Liver (tissue), 3 donors: ENCODE measurements at regions not wholly inside any gene's neighbourhood (a gene's known extent, or its start where the extent isn't known, plus 50 kb on each side); places are given as distances from the start of the nearest gene placed in this dataset.

Experiments
- FOXA1 ChIP-seq: IDR thresholded peaks from 2 replicates; pipeline ENCODE4 v1.6.1; 2016; ENCODE audit warnings: antibody characterized with exemption
- GABPA ChIP-seq, 2 donors: IDR thresholded peaks in 1 of 2; conservative IDR thresholded peaks in 1 of 2; 2 replicates each; pipeline ENCODE4 v1.6.1; 2016; ENCODE audit warnings: antibody characterized with exemption in 2 of 2, mild to moderate bottlenecking in 1 of 2, moderate library complexity in 1 of 2
- HNF4A ChIP-seq, 2 donors: conservative IDR thresholded peaks; 2 replicates each; pipeline ENCODE4 v1.6.1; 2016; ENCODE audit warnings: antibody characterized with exemption in 2 of 2, mild to moderate bottlenecking in 2 of 2
- NR2F2 ChIP-seq: IDR thresholded peaks from 2 replicates; pipeline ENCODE4 v1.6.1; 2016; ENCODE audit warnings: antibody characterized with exemption
- SP1 ChIP-seq: IDR thresholded peaks from 2 replicates; pipeline ENCODE4 v1.6.1; 2018; ENCODE audit warnings: antibody characterized with exemption, mild to moderate bottlenecking
- YY1 ChIP-seq: IDR thresholded peaks from 2 replicates; pipeline ENCODE4 v1.6.1; 2016; ENCODE audit warnings: antibody characterized with exemption, mild to moderate bottlenecking
- ZBTB33 ChIP-seq: IDR thresholded peaks from 2 replicates; pipeline ENCODE4 v1.6.1; 2016; ENCODE audit warnings: antibody characterized with exemption
- TF ChIP-seq, protein P1 (sequence below): fragments of 150-350 bp; IDR thresholded peaks from 2 replicates; pipeline ENCODE4 v1.5.1; 2017; ENCODE audit warnings: improper control_type of control experiment, low read depth, low read length; ENCODE audit not compliant: missing input control
- TF ChIP-seq, protein P2 (sequence below): IDR thresholded peaks from 2 replicates; pipeline ENCODE4 v1.6.1; 2016; ENCODE audit warnings: antibody characterized with exemption, mild to moderate bottlenecking
- TF ChIP-seq, protein P3 (sequence below): IDR thresholded peaks from 2 replicates; pipeline ENCODE4 v1.6.1; 2016; ENCODE audit warnings: antibody characterized with exemption
- TF ChIP-seq, protein P4 (sequence below): IDR thresholded peaks from 2 replicates; pipeline ENCODE4 v1.6.1; 2016; ENCODE audit warnings: antibody characterized with exemption
- donor health status: healthy.
- donor health status: healthy.

- no peak for TF ChIP-seq GABPA (IDR thresholded peaks at IDR 0.05 in 1 of 2, conservative IDR thresholded peaks at IDR 0.05 in 1 of 2)
- no peak for TF ChIP-seq HNF4A (conservative IDR thresholded peaks at IDR 0.05)
- TF ChIP-seq SP1: no peak
- TF ChIP-seq, protein P1, sequence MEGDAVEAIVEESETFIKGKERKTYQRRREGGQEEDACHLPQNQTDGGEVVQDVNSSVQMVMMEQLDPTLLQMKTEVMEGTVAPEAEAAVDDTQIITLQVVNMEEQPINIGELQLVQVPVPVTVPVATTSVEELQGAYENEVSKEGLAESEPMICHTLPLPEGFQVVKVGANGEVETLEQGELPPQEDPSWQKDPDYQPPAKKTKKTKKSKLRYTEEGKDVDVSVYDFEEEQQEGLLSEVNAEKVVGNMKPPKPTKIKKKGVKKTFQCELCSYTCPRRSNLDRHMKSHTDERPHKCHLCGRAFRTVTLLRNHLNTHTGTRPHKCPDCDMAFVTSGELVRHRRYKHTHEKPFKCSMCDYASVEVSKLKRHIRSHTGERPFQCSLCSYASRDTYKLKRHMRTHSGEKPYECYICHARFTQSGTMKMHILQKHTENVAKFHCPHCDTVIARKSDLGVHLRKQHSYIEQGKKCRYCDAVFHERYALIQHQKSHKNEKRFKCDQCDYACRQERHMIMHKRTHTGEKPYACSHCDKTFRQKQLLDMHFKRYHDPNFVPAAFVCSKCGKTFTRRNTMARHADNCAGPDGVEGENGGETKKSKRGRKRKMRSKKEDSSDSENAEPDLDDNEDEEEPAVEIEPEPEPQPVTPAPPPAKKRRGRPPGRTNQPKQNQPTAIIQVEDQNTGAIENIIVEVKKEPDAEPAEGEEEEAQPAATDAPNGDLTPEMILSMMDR: no peak
- TF ChIP-seq, protein P2, sequence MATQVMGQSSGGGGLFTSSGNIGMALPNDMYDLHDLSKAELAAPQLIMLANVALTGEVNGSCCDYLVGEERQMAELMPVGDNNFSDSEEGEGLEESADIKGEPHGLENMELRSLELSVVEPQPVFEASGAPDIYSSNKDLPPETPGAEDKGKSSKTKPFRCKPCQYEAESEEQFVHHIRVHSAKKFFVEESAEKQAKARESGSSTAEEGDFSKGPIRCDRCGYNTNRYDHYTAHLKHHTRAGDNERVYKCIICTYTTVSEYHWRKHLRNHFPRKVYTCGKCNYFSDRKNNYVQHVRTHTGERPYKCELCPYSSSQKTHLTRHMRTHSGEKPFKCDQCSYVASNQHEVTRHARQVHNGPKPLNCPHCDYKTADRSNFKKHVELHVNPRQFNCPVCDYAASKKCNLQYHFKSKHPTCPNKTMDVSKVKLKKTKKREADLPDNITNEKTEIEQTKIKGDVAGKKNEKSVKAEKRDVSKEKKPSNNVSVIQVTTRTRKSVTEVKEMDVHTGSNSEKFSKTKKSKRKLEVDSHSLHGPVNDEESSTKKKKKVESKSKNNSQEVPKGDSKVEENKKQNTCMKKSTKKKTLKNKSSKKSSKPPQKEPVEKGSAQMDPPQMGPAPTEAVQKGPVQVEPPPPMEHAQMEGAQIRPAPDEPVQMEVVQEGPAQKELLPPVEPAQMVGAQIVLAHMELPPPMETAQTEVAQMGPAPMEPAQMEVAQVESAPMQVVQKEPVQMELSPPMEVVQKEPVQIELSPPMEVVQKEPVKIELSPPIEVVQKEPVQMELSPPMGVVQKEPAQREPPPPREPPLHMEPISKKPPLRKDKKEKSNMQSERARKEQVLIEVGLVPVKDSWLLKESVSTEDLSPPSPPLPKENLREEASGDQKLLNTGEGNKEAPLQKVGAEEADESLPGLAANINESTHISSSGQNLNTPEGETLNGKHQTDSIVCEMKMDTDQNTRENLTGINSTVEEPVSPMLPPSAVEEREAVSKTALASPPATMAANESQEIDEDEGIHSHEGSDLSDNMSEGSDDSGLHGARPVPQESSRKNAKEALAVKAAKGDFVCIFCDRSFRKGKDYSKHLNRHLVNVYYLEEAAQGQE: no peak
- TF ChIP-seq, protein P3, sequence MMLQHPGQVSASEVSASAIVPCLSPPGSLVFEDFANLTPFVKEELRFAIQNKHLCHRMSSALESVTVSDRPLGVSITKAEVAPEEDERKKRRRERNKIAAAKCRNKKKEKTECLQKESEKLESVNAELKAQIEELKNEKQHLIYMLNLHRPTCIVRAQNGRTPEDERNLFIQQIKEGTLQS: no peak
- TF ChIP-seq, protein P4, sequence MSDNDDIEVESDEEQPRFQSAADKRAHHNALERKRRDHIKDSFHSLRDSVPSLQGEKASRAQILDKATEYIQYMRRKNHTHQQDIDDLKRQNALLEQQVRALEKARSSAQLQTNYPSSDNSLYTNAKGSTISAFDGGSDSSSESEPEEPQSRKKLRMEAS: no peak
- TF ChIP-seq NR2F2: no peak
- TF ChIP-seq YY1: no peak
- no peak for TF ChIP-seq ZBTB33
- TF ChIP-seq FOXA1: no peak
These were observed 1047.6 kb downstream of the TLE4 start for GRCh38 chr9:80619356-80619755.
